GM10847 (cell line): ENCODE measurements at regions not wholly inside any gene's neighbourhood (a gene's known extent, or its start where the extent isn't known, plus 50 kb on each side); places are given as distances from the start of the nearest gene placed in this dataset.

Experiments
- POLR2A ChIP-seq: IDR thresholded peaks from 2 replicates; pipeline ENCODE4 v1.6.1; 2011; ENCODE audit not compliant: insufficient read length; ENCODE audit errors: extremely low read depth

DNA sequence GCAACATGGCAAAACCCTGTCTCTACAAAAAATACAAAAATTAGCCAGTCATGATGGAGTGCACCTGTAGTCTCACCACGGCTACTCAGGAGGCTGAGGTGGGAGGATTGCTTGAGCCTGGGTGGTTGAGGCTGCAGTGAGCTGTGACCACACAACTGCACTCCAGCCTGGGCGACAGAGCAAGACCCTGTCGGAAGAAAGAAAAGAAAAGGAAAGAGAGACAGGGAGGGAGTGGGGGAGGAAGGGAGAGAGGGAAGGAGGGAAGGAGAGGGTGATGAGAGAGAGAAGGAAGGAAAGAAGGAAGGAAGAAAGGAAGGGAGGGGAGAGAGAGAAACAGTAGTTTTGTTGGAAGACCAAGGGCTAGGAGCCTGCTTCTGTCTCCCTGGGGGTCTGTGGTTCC, 142.4 kb downstream of the C9orf50 start:
- no peak for TF ChIP-seq POLR2A

DNA sequence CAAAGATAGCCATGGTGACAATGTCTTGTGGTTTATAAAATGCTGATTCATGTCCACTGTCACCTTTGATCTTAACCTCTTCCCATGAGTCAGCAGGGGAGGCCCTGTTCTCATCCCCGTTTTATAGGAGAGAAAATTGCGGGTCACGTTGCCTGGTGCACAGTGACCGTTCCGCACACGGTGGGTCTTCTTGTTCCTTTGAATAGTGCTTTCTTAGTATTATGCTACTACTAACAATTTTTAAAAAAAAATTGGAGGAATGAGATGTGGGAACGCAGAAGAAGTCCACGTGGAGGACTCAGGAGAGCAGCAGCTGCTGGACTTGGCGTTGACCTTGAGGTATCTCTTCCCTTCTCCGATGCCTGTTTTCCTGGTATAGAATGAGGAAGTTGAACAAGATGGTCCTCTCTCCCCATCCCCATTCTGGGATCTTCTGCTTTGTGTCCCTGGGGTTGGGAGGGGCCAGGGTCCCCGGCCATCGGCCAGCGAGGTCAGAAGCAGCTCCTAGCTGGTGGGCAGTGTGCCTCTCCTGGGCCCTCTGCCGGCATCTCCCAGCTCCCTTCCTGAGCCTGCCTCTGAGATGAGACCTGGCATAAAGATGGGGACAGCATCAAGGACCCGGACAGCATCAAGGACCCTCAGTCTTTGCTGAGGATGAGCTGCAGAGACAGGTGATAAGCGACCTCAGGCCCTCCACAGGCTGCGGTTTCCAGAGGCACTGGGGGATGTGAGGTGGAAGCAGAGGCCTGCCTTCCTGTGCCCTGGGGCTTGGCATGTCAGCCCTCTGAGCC, 143.9 kb downstream of the C9orf50 start:
- TF ChIP-seq POLR2A: no peak

DNA sequence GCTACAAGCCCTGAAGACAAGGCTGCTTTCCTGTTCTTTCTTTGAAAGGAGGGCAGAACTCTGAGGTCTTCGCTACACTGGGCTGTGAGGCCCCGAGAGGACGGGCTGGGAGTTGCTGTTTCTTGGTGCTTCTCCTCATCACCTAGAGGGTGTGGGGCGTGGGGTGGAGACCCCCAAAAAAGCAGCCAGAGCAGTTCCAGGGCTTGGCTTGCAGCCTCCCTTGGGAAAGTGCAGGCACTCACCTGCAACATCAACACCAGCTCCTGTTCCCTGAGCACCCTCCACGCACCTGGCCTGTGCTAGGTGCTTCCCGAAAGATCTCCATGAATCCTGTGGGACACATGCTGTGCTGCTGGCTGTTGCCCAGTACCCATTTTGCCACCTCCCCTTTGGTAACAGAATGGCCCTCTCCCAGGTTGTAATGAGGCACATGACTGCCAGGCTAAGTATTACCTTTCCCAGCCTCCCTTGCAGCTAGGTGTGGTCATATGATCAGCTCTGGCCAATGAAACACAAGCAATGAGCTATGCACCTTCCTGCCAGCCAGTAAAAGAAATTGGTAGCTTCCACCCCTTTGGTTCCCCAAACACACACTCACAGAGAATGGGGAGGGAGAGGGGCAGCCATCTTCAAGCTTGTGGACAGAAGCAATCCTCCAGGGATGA, 146.0 kb downstream of the C9orf50 start:
- no peak for TF ChIP-seq POLR2A

DNA sequence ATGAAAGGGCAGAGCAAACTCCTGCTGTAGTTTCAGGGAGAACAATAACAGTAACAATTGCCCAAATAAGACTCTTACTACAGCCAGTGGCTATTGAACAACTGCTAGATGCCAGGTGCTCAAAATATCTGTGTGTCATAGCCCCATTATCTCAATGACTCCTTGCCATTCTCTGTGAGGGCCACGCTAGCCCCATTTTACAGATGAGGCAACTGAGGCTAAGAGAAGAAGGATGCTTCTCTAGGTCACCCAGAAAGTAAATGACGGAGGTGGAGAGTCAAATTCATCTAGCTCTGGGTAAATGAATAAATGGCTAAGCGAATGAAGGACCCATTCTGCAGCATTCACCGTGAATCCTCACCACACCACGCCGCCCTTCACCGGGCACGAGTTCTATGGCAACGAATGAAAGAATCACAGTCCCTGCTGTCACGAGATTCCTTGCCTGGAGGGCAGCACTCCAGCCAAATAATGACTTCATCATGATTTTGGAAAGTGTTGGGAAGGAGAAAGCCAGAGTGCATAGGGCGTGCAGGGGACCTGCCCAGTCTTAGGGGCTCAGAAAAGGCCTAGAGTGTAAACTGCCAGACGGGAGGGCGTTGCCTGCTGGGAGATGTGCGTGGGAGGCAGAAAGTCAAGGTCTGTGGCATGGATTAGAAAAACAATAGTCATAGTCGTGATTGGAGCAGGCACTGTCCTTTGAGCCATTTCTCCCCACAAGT, 147.2 kb downstream of the C9orf50 start:
- TF ChIP-seq POLR2A: no peak

DNA sequence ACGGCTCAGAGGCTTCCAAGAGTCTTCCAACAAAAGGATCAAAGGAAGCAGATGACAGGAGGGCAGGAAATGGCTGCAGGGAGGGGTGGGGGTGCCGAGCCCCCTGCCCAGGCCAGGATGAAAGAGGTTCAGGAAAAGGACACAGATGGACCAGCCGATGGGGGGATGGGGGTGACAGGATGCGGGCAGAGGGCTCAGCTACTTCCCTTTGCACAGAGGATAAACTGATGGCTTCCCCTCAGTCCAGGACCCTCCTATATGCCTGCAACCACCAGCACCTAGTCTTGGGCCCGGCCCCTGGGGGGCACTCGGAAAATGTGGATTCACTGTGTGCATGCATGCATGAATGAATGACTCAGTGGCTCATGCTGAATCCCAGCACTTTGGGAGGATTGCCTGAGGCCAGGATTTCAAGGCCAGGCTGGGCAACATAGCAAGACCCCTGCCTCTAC, 148.2 kb downstream of the C9orf50 start:
- TF ChIP-seq POLR2A: no peak

DNA sequence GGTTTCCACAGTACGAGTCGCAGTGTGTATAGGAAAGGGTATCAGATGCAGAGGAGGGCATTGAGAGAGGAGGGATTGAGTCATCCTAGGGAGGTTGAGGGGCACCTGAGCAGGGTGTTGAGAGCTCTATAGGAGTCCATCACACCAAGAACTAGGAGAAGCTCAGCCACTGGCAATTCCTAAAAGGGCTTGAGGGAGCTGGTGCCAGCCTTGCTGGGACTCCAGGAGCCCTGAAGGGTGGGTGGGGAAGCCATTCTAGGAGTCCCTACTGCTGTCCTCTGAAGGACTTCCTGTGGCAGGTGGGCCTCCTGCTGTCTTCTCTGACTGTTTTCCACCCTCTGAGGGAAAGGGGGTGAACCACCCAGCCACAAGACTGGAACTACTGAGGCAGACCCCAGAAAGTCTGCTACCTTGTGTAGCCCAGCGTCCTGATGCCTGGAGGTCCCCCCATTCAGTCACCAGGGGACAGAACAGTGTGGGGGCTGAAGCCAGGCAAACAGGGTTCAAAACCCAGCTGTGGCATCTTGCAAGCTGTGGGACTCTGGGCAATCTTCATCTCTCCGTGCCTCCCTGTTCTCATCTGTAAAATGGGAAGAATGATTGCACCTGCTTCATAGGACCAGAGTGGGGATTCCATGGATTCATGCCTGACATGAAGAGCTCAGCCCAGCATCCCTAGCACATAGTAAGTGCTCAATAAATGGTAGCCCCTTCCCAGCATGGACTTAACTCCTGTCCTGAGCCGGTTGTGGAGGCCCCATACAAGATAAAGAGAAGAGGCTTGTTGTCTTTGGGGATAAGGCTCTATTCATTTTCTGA, 149.5 kb downstream of the C9orf50 start:
- TF ChIP-seq POLR2A: no peak

DNA sequence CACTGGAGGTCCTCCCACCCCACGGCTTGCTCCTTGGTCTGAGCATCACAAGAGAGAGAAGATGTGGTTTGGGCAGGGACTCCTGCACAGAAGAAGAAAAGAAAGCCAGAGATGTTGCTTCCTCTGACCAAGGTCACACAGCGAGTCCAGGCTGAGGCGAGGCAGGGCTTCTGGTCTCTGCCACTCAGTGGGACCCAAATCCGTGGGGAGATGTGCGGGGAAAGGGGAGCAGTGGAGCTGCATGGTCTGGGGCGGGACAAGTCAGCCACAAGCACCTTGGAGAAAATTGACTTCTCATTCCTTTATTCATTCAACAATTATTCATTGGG, 150.9 kb downstream of the C9orf50 start:
- no peak for TF ChIP-seq POLR2A

DNA sequence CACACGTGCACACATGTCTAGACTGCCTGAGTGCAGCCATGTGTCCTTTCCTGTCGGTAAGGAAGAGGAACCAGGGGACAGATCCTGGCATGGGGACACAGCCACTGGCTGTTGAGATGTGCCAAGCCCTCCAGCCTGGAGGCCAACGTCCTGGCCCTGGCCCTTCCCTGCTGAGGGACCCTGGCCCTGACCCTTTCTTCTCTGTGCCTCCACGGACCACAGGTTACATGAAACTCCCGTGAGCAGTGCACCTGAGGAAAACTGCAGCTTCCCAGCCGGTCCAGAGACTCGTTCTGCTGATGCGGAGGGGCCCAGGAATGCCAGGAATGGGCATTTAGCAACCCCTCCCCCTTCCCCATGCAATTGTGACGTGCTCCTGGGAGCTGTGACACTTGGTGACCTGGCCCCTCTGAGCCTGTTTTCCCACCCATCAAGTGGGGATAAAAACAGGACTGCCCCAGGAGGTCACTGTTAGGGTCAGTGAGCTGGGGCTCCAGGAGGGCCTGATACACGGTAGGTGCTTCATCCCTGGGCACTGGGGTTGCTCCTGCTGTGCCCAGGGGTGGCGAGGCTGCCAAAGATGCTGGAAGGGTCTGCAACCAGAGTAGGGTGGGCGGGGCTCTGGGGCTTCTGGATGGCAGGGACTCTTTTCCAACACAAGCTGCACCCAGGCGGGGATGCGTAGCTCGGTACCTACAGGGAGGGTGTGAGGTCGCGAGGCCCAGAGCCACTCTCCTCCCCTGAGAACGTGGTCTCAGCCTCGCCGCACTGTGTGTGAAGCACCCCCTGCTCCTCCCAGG, 151.5 kb downstream of the C9orf50 start:
- TF ChIP-seq POLR2A: no peak

DNA sequence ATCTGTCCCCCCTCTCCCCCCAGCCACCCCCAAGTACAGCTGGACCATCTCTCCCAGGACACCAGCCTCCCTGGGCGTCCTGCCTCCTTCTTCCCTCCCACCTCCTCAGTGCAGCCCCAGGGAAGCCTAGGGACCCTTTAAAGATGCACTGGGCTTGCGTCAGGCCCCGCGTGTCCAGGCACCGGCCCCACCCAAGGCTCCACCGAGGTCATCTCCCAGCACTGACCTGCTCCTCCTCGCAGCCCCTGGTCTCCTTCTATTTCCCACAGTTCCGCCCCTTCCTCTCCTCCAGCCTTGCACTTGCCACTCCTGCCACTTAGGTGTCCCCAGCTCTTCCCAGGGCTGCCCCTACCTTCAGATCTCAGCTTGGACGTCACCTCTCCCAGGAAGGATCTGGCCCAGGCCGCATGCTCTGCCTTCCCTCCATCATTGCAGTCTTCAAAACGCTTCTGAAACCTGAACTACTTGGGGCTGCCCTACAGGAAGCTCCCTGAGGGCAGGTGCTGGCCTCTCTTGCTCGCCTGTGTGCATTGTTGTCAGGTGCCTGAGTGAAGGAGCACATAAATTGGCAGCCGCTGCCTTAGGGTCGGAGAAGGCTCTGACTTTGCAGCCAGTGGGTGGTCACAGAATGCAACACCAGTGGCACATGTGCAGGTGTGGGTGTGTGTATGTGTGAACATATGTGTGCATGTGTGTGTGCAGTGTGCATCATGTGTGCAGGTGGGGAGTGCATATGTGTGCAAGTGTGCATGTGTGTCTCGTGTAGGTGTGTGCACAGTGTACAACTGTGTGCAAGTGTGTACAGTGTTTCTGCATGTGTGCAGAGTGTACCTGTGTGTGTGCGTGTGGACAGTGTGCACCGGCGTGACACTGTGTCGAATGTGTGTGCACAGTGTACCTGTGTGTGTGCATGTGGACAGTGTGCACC, 152.9 kb downstream of the C9orf50 start:
- TF ChIP-seq POLR2A: no peak

DNA sequence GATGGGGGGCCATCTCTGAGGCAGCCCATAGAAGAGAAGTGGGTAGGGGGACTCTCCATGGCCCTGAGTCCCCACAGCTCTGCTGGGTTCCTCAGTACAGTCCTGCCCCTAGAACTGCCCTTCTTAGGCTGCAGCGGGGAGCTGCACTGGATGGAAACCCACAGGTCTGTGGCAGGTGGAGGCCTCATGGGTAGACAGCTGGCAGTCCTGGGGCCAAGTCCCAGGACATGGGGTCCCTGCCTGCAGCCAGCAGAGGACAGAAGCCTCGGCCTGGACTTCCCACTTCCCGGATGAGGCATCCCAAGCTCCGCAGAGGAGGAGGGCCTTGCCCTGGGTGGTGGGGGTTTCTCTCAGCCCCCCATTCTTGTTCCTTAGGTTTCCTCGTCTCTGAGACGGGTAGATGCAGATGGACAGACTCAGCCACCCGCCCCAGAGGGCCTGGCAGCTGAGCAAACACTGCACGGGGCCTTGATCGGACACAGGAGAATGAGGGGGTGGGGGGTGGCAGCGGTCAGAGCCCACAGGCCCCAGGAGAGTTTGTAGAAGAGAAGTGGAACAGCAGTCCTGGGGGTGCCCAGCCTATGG, 153.8 kb downstream of the C9orf50 start:
- no peak for TF ChIP-seq POLR2A

DNA sequence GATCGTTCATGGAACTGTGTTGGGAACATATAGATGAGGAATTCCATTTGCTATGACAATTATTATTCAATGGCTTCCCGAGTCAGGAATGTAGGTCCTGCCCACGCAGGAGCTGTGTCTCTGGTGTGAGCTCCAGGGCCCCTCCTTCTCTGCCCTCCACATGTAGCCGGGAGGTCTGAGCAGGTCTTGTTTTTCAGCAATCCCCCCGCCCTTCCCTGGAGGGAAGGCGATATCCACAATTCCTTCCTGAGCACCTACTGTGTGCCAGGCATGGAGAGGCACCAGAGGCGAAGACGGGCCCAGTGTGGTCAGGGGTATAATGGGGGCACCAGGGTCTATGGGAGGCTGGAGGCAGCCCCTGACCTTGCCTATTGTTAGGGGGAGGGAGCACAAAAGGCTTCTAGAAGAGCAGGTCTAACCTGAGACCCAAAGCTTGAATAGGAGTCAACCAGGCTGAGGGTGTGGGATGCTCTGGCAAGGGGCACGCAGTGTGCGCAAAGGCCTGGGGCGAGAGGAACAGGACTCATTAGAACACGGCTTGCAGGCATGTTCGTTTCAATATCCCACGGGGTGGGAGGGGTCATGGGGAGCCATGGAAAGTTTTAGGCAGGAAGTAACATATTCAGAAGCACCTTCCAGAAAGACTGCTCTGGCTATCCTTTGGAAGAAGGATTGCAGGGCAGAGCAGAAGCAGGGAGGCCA, 154.9 kb downstream of the C9orf50 start:
- no peak for TF ChIP-seq POLR2A

DNA sequence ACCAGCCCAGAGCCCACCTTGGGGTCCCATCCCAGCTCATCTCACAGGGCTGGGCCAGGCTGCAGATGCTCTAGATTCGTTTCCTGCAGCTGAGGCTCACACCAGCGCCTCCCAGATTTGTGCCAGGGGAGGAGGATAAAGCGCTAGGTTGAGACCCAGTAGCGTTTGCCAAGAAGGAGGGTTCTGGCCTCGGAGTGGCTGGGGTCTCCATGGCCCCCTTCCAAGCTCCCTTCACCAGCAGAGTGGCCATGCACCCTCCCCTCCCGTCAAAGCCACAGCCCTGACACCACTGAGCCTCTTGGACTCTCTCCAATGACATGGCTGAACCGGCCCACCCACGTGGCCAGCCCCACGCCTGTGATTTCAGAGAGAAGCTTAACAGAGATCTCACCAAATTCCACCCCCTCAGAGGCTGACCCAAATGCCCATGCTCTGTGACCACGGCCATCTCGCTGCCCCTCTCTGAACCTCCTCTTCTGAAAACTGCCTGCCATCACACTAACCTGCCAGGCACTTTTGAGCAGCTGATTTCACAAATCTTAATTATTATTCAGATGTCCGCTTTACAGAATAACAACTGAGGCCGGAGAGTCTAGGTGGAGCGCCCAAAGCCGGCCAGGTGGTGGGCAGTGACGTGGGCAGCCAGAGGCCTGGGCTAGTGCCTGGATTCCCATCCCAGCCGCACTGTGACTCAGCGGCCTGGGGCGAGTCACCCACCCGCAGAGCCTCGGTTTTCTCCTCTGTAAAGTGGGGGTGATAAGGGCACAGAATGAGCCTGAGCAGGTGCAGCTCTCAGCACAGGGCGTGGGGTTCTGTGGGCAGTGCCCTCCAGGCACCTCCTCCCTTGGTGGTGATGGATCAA, 155.7 kb downstream of the C9orf50 start:
- TF ChIP-seq POLR2A: no peak
